HG03066 (cell line): ENCODE measurements at regions not wholly inside any gene's neighbourhood (a gene's known extent, or its start where the extent isn't known, plus 50 kb on each side); places are given as distances from the start of the nearest gene placed in this dataset.
"Not testable (repeated sequence)": the region's sequence is repeated elsewhere in the genome, so short reads cannot be mapped to it uniquely, and the experiment has no call there.

Experiments
- ATAC-seq: cut with Tn5 transposase; IDR thresholded peaks from one replicate; pipeline ENCODE4 v1.9.1; 2021; ENCODE audit warnings: low read depth; ENCODE audit not compliant: unreplicated experiment

DNA sequence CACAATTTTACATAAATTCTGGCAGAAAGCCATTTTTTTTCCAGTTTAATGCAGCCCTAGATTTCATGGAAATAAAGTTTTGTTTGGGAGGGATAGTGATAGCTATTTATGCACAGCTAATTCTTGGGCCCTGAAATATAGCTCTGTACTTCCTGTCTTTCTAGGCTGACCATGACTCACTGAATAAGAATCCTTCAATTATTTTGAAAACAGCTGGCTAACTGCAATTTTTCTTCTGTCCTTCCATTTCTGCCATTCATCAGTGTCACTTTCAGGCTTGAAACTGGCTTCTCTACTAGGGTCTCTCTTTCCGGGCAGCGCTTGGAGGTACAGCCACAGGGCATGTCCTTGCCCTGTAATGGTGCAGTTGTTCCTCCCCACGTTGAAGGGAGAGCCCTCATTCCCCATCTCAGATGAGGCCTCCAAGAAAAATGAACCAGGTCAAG is 97.1 kb upstream of the TMEM178A start:
- ATAC-seq, result no peak

DNA sequence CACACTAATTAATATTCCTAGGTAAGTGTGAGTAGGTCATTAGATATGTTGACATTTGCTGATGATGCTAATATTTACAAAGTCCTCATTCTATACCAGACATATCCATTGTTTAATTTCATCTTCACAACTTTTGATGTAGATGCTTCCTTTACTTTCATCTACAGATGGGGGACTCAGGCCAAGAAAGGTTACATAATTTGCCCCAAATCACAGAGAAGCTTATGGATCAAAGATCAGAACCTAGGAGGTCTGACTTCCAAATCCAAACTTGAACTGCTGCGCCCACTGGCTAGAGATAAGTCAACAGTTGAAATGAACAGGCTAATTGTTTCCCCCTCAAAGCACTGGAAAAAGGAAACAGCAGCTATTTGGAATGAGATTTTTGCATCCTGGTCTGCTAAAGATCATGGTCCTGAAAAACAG is 95.6 kb upstream of the TMEM178A start:
- no peak for ATAC-seq

DNA sequence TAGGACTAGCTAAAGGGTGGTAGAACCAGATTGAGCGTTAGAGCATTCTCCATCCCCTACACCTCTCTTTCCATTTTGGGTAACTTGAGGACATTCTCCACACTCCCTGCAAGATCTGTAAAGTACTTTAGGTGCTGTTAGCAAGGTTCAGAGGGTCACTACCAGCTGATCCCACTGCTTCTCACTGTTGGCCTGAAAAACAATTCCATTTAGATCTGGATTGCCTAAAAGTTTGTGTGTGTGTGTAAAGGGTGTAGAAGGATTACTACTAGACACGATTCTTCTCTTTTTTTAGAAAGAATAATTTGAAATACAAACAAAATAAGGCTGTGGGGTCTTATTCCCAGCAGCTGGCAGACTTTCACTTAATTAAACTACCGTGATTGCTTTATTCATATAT is 95.1 kb upstream of the TMEM178A start:
- no peak for ATAC-seq

DNA sequence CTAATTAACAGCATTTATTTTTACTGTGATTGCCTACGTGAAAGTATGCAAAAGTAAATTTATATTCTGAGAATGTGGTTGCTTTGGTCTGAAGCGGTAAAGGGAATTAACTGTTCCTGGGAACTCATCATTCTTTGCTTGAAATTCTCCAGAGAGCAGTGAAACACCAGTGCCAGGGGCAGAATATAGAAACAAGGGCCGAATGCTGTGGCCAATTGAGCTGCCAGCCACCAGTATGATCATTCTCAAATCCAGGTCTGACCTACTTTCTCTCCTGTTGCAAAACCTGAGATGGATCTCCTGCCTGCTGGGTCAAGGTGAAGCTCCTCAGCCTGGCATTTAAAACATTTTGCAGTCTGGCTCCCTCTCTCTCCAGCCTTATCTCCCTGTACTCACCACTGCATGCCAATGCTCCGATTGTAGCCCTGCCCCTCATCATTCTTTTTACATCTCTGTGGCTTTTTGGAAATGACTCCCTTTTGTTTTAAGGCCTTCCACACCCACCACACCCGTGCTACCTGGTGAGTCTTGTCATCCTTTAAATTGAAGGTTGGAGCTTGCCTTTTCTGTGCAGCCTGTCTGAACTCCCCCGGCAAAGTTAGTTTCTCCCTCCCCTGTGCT is 94.5 kb upstream of the TMEM178A start:
- ATAC-seq, result no peak

DNA sequence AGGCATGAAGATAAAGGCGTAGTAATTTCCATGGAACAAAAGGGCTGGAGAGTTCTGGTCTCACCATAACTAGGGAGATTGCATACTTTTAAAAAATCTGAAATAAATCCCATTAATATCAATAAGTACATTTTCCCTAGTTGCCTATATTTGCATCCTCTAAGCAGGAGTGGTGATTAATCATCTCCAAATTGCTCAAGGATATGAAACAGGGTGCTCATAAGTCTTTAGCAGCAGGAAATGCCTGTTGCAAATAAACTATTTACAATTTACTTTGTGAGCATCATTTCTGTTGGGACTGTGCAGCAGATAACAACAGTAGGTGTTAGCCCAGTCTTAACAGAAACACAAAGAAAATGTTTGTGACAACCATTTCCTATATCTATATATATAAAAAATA is 92.4 kb upstream of the TMEM178A start:
- no peak for ATAC-seq

DNA sequence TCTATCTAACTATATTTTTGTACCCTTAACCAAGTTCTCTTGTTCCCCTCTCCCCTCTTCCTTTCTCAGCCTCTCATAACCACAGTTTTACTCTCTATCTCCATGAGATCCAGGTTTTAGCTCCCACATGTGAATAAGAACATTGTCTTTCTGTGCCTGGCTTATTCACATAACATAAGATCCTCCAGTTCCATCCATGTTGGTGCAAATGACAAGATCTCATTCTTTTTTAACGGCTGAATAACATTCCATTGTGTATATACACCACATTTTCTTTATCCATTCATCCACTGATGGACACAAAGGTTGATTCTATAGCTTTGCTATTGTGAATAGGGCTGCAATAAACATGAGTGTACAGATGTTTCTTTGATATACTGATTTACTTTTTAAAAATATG is 83.9 kb upstream of the TMEM178A start:
- ATAC-seq, result no peak

DNA sequence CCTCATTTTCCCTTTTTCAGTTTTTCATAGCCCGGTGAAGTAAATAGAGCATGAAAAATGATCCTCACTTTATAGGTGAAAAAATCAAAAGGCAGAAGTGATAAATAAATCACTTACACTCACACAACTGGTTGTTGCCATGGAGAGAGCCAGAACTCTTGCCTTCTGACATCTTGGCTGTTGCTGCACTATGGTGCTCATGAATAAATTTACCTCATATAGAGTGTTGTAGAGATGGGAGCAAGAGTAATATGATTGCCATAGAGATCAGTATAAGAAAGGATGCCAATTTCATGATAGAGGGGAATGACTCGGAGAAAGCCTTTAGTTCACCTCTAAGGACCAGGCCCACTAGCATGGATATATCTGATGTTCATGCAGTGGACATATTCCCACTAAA is 82.5 kb upstream of the TMEM178A start:
- no peak for ATAC-seq

DNA sequence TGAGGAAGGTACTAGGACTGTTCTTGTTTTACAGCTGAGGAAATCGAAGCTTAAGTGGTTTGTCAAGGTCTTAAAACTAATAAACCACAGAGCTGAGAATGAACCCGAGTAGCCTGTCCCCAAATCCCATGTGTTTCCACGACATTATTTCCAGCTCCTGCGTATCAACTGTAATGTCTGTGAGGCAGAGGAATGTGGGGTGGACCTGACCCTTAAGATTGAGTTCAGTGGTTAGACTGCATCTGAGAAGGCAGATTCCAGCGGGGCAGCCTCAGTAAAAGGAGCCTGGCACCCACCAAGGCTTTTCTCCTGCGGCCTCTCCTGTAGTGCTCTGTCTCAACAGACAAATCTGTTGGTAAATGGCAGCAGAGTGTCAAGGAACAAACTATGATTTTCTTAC is 81.9 kb upstream of the TMEM178A start:
- no peak for ATAC-seq

DNA sequence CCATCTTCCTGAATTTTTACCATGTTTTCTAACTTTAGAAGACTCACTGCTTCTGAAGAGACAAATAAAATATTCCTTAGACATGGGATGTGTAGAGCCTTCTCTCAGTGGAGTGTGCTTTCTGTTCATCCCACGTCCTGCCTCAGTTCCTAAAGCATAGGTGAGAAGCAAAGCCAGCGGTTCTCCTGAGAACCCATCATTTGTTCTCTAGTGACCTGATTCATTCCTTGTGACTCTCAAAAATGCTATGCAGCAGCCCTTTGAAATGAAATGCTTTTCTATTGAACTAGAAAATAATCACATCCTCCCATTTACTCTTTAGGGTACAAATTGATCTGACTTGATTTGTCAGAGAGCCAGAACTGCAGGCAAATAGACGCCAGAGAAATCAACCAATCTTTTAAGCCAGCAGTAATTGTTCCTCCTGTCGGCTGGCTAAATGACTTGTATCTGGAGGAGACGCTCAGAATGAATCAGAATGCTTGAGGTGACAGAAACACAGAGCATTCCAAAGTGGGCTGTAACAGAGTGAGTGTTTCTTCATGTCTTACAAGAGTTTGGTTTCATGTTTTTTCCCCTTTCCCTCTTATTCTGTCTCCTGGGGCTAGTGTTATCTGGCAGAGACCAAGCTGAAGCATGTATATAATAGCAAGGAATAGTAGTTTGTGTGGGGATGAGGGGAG is 81.3 kb upstream of the TMEM178A start:
- no peak for ATAC-seq

DNA sequence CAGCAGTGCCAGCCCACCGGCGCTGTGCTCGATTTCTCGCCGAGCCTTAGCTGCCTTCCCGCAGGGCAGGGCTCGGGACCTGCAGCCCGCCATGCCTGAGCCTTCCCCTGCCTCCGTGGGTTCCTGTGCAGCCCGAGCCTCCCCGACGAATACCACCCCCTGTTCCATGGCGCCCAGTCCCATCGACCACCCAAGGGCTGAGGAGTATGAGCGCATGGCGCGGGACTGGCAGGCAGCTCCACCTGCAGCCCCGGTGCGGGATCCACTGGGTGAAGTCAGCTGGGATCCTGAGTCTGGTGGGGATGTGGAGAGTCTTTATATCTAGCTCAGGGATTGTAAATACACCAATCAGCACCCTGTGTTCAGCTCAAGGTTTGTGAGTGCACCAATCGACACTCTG is 80.2 kb upstream of the TMEM178A start:
- not testable (repeated sequence) for ATAC-seq

DNA sequence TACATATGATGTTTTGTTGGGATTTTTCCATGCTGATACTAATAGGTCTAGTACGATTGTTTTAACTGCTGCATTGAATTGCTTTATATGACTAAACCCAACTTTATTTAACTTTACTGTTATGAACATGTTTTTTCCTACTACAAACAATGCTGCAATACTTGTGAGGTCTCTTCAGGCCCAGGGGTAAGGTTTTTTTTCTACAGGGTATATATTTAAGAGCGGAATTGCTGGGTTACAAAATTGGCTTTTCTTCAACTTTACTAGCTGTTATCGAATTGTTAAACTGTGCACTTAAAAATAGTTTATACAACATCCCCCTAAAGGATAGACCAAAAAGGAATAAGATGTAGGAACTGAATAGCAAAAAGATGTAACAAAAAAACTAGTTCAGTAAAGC is 78.5 kb upstream of the TMEM178A start:
- no peak for ATAC-seq

DNA sequence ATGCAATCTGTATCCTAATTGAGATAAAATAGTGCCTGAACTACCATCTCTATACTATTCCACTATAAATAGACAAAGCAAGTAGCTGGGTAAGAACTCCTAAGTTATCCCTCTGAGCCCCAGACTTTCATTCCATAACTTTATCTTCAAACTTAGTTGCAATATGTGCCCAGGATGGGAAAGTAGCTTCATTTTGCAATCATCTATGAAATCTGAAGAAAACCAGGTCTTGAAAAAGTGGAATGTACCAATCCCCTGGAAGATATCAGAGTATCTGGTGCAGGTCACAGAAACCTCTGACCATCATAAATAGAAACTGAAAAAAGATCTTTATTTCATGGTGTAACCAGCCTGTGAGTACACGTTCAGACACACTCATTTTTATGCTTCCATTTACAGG is 78.1 kb upstream of the TMEM178A start:
- no peak for ATAC-seq

DNA sequence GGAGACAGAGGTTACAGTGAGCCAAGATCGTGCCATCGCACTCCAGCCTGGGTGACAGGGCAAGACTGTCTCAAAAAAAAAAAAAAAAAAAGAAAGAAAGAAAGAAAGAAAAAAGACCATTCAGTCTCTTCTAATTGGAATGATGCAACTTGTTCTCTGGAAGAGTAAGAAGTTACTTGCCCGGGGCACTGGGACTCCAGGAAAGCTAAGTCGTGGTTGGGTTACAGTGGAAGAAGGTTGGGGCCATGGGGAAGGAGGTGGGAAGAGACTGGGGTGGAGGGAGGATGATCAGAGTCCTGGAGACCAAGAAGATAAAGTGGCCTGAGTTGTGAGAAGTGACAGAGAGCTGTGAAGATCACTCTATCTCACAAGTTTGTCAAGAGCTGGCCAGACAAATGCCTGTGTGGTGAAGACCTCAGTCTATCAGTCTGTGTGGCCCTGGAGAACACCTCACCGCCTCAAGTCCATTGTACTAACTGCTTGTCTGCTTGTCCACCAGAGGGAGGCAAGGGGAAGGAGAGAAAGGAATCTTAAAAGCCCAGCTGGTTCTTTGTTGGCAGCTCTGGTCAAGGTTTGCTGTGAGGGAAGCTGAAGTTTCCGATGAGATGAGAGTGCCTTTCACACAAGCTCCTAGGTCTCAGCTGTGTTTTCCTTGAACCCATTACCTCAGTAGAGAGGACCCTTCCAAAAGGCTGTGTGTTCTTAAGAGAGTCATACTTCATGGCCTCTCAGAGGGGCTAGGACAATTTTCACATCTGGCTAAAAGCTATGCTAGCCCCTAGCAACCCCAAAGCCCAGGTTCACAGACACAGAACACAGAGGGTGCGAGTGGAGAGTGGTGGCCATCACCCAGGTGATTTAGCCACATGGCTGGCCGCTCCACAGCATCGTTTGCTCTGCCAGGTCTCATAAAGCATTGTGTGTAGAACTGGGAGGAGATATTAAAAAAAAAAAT is 72.0 kb upstream of the TMEM178A start:
- ATAC-seq, result no peak

DNA sequence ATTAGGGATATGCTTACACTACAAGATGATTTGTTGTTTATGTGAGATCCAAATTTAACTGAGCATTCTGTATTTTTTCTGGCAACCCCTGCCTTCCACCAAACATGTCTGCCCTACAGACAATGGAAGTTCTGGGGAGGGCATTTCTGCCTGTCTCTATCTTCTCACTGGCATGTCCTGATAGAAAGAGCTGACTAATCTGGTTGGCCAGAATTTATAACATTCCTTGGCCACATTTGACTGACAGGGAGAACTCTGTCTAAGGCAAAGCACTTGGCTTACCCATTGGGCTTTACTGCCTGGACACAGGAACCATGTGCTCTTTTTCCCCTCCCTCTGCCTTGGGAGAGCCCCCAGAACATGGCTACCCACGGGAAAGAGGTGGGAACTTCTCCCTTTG is 70.6 kb upstream of the TMEM178A start:
- no peak for ATAC-seq

DNA sequence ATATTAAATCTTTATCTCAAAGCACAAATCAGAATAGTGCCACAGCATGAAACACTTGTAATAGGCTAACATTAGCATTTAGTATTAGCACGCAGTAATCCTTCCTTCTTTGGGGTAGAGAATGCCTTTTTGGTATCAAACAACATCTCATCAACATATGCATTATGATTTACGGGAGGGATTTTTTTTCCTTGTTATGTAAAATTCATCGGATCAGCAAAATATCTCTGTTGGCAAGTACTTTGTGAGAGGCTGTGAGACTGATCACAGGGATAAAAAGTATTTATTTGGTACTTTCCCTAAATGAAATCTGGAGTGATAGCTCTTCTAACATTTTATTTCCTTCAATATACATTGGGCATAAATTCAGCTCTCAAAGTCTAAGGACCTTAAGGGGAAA is 68.4 kb upstream of the TMEM178A start:
- no peak for ATAC-seq

DNA sequence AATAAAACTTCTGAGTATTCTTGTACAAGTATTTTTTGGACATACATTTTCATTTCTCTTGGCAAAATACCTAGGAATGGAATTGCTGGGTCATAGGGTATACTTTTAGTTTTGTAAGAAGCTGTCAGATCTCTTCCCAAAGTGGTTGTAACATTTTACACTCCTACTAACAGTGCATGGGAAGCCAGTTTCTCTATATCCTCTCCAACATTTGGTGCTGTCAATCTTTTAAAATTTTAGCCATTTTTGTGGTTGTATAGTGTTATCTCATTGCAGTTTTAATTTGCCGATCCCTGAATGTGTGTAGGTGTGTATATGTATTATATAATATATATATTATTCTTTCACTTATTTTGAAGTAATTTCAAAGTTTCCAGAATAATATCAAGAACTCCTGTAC is 63.1 kb upstream of the TMEM178A start:
- ATAC-seq, result no peak

DNA sequence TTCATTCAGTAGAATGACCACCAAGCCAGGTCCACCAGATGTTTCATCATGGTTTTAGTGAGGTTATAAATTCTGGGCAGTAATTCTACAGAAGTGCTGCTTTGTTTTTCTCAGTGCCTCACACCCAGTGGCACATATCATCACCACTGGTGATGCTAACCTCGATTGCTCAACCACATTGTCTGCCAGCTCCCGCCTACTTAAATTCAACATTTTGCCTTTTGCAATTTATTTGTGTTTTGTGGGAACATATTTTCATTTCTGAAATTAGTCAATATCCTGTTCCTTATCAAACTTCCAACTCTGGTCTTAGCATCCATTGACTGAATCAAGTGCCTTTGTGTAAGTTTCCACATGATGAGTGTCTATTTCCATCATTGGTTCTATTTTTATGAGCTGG is 62.3 kb upstream of the TMEM178A start:
- ATAC-seq, result no peak

DNA sequence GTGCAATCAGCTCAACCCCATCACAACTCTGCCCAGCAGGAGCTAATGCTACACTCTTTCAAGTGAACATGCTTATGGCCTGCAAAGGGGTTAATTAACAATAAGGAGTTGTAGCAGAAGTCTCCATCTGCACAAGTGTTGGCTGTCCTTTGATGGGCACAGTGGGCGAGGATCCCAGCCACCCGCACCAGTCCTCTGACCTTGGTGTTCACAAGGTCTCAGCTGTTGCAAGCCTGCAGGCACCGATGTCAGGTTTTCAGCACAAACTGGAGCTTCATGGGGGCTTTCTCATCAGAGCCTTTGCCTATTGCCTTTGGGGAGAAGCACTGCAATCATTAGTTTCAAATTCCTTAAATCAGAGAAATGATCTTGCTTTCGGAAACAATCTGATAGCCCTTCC is 60.9 kb upstream of the TMEM178A start:
- no peak for ATAC-seq

DNA sequence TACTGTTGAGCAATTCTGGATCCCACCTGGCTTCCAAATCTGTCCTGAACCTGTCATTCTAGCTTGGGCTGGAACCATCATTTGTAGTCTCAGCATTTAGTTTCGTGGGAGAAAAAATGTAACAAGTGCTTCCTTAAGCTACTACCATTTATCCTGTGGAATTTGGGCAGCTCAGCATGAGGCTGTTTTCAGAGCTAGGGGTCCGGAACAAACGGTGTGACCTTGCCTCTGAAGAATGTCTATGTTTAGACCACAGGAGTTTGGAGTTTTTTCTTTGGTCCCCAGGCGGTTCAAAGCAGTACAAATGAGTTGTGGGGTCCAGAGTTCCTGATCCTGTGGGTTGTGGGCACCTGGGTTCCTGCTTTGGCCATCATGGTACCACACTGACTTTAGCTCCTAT is 59.1 kb upstream of the TMEM178A start:
- ATAC-seq, result no peak

DNA sequence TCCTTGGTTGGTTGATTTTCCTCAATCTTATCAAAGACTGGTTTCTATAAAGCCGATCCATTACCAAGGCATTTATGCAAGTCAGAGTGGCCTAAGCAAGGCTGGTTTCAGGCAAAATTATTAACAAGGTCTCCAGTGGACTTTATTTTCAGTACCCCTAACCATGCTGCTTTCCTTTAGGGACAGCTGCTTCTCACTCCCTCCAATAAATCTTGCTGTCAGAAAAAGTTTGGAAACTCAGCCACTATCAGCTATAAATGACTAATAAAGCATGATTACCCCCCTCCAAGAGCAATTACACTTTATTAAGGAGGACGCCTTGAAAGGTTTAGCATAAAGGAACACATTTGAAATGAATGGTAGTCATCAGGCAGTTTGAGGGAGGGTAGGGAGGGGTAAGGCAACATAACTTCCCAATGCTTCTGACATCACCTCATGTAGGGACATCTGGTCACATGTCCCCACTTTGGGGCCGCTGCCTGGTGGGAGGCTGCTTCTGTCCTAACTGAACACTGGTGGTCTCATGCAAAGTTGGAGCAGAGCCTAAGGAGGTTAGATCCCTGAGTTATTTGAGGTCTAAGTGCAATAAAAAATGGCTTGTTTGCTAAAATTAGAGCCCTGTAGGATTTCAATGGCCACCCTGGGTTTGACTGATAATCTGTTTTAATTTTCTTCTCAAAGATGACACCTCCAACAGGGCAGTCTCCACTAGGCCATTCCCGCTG is 58.0 kb upstream of the TMEM178A start:
- no peak for ATAC-seq

DNA sequence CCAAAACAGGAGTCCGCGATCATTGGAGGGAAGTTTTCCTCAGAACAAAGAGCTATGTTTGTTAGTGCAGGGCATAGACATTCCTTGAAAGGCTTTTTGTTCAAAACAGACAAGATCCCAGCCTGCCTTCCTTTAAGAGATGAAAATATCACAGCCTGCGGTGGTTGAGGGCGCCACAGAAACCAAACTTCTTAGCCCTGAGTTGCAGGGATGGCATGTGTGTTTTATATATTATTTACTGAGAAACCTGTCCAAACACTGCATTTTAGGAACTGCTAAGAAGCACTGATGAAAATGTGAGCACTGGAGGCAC is 57.5 kb upstream of the TMEM178A start:
- ATAC-seq, result no peak
